A549 (cell line): ENCODE measurements at regions not wholly inside any gene's neighbourhood (a gene's known extent, or its start where the extent isn't known, plus 50 kb on each side); places are given as distances from the start of the nearest gene placed in this dataset.

Experiments
- CBX8 ChIP-seq: fragments of 200-600 bp; sonication (generic); IDR thresholded peaks from 2 replicates; pipeline ENCODE4 v1.6.1; 2016
- CEBPB ChIP-seq, 2 experiments: fragments of >200 bp in 1 of 2; sonication (Bioruptor Twin) in 1 of 2; formaldehyde crosslinking in 1 of 2; IDR thresholded peaks; 2 replicates each; pipeline ENCODE4 v1.6.1; 2012 to 2016
- ELK1 ChIP-seq: fragments of 150-350 bp; IDR thresholded peaks from 2 replicates; pipeline ENCODE4 v1.6.1; 2014; ENCODE audit warnings: low read depth, mild to moderate bottlenecking, low read length
- EP300 ChIP-seq, 2 experiments: fragments of >200 bp; sonication (Bioruptor Twin); formaldehyde crosslinking; IDR thresholded peaks; 2 replicates in 1 of 2; 3 replicates in 1 of 2; pipeline ENCODE4 v1.6.1; 2016 to 2017
- HDAC2 ChIP-seq: fragments of 200-600 bp; sonication (generic); IDR thresholded peaks from 2 replicates; pipeline ENCODE4 v1.6.1; 2016
- KDM1A ChIP-seq: fragments of 200-600 bp; sonication (generic); IDR thresholded peaks from 2 replicates; pipeline ENCODE4 v1.6.1; 2016; ENCODE audit warnings: low read depth, mild to moderate bottlenecking
- MAFK ChIP-seq: fragments of 450-650 bp; IDR thresholded peaks from 2 replicates; pipeline ENCODE4 v1.6.1; 2014; ENCODE audit not compliant: partially characterized antibody
- MAX ChIP-seq: IDR thresholded peaks from 2 replicates; pipeline ENCODE4 v1.6.1; 2012
- MAZ ChIP-seq: fragments of 150-350 bp; IDR thresholded peaks from 2 replicates; pipeline ENCODE4 v1.6.1; 2014; ENCODE audit warnings: antibody characterized with exemption, low read depth, low read length, borderline replicate concordance
- POLR2A ChIP-seq: IDR thresholded peaks from 2 replicates; pipeline ENCODE4 v1.6.1; 2012; ENCODE audit warnings: mild to moderate bottlenecking, low read length
- RAD21 ChIP-seq, 2 experiments: fragments of >200 bp in 1 of 2; sonication (Bioruptor Twin) in 1 of 2; formaldehyde crosslinking in 1 of 2; IDR thresholded peaks in 1 of 2; conservative IDR thresholded peaks in 1 of 2; 2 replicates in 1 of 2; 3 replicates in 1 of 2; pipeline ENCODE4 v1.6.1; 2012 to 2018; ENCODE audit warnings: inconsistent platforms in 1 of 2
- REST ChIP-seq: fragments of 200-600 bp; sonication (generic); IDR thresholded peaks from 2 replicates; pipeline ENCODE4 v1.6.1; 2016; ENCODE audit warnings: antibody characterized with exemption, mild to moderate bottlenecking, moderate library complexity
- RFX5 ChIP-seq: fragments of 450-650 bp; IDR thresholded peaks from 2 replicates; pipeline ENCODE4 v1.7.1; 2014; ENCODE audit warnings: antibody characterized with exemption, mild to moderate bottlenecking, moderate library complexity
- TF ChIP-seq, protein P1 (sequence below): fragments of >200 bp; sonication (Bioruptor Twin); formaldehyde crosslinking; IDR thresholded peaks from 3 replicates; pipeline ENCODE4 v1.5.1; 2016

DNA sequence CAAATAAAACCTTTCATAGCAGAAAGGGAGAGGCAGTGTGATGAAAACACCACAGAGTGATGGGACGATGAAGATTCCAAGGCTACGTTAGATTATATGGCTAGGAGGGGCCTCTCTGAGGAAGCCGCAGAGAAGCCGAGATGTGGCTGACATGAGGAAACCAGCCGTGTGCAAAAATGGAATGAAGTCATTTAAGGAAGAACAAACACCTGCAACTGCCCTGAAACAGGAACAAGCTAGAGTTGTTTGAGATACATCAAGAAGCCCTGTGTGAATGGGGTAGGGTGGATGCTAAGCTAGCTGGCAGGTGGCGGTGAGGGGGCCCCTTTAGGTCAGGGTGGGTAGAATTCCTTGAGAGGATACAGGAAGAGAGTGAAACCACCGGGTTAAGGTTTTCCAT is 129.5 kb downstream of the KLF6 start:
- no peak for TF ChIP-seq REST
- no peak for TF ChIP-seq EP300 (IDR thresholded peaks at IDR 0.05)
- no peak for TF ChIP-seq MAX
- TF ChIP-seq, protein P1, sequence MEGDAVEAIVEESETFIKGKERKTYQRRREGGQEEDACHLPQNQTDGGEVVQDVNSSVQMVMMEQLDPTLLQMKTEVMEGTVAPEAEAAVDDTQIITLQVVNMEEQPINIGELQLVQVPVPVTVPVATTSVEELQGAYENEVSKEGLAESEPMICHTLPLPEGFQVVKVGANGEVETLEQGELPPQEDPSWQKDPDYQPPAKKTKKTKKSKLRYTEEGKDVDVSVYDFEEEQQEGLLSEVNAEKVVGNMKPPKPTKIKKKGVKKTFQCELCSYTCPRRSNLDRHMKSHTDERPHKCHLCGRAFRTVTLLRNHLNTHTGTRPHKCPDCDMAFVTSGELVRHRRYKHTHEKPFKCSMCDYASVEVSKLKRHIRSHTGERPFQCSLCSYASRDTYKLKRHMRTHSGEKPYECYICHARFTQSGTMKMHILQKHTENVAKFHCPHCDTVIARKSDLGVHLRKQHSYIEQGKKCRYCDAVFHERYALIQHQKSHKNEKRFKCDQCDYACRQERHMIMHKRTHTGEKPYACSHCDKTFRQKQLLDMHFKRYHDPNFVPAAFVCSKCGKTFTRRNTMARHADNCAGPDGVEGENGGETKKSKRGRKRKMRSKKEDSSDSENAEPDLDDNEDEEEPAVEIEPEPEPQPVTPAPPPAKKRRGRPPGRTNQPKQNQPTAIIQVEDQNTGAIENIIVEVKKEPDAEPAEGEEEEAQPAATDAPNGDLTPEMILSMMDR: no peak
- TF ChIP-seq RAD21 (conservative IDR thresholded peaks at IDR 0.05 in 1 of 2, IDR thresholded peaks at IDR 0.05 in 1 of 2): no peak
- no peak for TF ChIP-seq POLR2A
- no peak for TF ChIP-seq CEBPB (IDR thresholded peaks at IDR 0.05)
- TF ChIP-seq ELK1: no peak
- TF ChIP-seq MAZ: no peak
- TF ChIP-seq MAFK: no peak
- no peak for TF ChIP-seq KDM1A
- TF ChIP-seq RFX5: no peak
- no peak for TF ChIP-seq HDAC2
- no peak for TF ChIP-seq CBX8
